GM06990 (cell line): ENCODE measurements at regions not wholly inside any gene's neighbourhood (a gene's known extent, or its start where the extent isn't known, plus 50 kb on each side); places are given as distances from the start of the nearest gene placed in this dataset.

Experiments used
- DNase-seq: peaks from one replicate; pipeline ENCODE4 v3.0.0-alpha.2; 2011; ENCODE audit not compliant: insufficient read length; ENCODE audit errors: extremely low read depth
- H3K27me3 ChIP-seq: replicated peaks from 2 replicates; pipeline ENCODE4 v1.6.0; 2011; ENCODE audit warnings: low read length; ENCODE audit not compliant: control insufficient read depth, insufficient read depth
- H3K36me3 ChIP-seq: 2 replicates; pipeline ENCODE4 v1.5.1; 2011; ENCODE audit warnings: low read length; ENCODE audit not compliant: control insufficient read depth, insufficient read depth
- H3K4me3 ChIP-seq: replicated peaks from 2 replicates; pipeline ENCODE4 v1.5.1; 2011; ENCODE audit warnings: low read depth, mild to moderate bottlenecking, control low read depth, low read length
- TF ChIP-seq, protein P1 (sequence below): IDR thresholded peaks from 2 replicates; pipeline ENCODE4 v1.5.1; 2011; ENCODE audit warnings: low read length, control low read depth, mild to moderate bottlenecking, inconsistent platforms; ENCODE audit not compliant: insufficient read depth, poor library complexity, severe bottlenecking

DNA sequence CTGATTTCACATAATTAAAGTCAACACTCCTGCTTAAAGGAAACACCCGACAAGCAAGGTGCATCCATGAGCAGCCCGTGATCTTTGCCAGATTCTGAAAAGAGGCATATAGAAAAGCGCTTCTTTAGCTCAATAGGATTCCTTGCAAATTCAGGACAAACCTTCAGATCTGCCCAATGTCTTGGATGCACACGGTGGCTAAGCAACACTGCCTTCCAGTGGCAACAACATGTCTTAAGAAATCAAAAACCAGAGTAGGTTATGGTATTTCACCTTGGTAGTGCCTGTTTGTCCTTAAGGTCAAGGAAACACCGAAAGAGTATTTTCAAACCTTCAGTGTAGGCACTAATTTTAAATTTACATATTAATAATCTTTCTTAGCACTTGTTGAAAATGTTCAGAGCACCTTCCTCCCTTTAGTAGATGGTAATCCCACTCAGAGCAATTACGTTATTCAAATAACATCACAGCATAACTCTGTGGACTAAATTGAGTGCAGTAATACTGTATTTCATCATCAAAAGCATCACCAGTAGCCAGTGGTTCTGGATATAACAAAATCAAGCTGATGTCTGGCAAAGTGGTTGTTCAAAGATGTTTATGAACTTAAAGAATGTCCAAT lies 58.0 kb upstream of the CDKN3 start:
- DNase-seq: no peak
- TF ChIP-seq, protein P1, sequence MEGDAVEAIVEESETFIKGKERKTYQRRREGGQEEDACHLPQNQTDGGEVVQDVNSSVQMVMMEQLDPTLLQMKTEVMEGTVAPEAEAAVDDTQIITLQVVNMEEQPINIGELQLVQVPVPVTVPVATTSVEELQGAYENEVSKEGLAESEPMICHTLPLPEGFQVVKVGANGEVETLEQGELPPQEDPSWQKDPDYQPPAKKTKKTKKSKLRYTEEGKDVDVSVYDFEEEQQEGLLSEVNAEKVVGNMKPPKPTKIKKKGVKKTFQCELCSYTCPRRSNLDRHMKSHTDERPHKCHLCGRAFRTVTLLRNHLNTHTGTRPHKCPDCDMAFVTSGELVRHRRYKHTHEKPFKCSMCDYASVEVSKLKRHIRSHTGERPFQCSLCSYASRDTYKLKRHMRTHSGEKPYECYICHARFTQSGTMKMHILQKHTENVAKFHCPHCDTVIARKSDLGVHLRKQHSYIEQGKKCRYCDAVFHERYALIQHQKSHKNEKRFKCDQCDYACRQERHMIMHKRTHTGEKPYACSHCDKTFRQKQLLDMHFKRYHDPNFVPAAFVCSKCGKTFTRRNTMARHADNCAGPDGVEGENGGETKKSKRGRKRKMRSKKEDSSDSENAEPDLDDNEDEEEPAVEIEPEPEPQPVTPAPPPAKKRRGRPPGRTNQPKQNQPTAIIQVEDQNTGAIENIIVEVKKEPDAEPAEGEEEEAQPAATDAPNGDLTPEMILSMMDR: peak; percentile 49

DNA sequence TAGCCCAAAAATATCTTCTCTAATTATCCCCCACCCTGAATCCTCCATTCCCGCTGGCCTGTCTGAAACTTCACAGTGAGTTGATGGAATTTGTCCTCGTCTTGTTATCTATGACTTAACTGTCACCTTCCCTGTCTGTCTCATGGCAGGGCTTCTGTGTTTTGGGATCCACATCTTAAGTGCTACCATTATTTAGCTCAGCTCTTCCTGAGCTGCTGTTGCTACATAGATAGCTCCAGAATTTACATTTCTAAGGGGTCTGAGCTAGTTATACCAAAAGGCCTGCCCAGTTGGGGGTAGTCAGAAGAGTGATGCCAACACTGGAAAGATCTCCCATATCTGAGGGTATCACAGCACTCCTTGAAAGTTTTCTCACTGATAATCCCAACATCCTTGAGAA lies 57.0 kb upstream of the CDKN3 start:
- Histone ChIP-seq H3K4me3 (no peak overlapping the region), H3K36me3 (no peaks in the 10 kb centered on the region), H3K27me3 (no peaks in the 10 kb centered on the region; the same call in 1 of the 2 replicates)
- DNase-seq: no peak
- TF ChIP-seq, protein P1: no peak

More for the DNA sequence above, 58.0 kb upstream of the CDKN3 start:
- Histone ChIP-seq H3K27me3 (no peaks in the 10 kb centered on the region; the same call in 1 of the 2 replicates), H3K36me3 (no peaks in the 10 kb centered on the region), H3K4me3 (no peak overlapping the region)

DNA sequence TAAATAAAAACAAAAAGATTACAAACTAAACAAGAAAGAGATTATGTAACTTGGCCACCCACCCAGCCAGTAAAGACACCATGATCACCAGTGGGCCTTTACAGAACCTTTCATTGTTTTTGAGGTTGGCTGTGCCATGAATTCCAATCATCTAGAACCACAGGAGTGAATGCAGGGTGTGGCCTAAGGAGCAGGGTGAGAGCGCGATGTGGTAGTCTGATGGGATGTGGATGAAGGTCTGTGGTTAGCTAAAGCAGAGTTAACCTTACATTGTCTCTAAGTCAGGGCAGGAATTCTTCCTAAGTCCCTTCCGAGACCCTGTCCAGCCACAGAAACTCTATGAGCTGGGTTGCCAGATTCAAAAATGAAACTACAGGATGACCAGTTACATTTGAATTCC lies 54.0 kb upstream of the CDKN3 start:
- Histone ChIP-seq H3K36me3 (no peaks in the 10 kb centered on the region), H3K4me3 (no peak overlapping the region), H3K27me3 (no peaks in the 10 kb centered on the region; the same call in 1 of the 2 replicates)
- TF ChIP-seq, protein P1: no peak
- DNase-seq: no peak

DNA sequence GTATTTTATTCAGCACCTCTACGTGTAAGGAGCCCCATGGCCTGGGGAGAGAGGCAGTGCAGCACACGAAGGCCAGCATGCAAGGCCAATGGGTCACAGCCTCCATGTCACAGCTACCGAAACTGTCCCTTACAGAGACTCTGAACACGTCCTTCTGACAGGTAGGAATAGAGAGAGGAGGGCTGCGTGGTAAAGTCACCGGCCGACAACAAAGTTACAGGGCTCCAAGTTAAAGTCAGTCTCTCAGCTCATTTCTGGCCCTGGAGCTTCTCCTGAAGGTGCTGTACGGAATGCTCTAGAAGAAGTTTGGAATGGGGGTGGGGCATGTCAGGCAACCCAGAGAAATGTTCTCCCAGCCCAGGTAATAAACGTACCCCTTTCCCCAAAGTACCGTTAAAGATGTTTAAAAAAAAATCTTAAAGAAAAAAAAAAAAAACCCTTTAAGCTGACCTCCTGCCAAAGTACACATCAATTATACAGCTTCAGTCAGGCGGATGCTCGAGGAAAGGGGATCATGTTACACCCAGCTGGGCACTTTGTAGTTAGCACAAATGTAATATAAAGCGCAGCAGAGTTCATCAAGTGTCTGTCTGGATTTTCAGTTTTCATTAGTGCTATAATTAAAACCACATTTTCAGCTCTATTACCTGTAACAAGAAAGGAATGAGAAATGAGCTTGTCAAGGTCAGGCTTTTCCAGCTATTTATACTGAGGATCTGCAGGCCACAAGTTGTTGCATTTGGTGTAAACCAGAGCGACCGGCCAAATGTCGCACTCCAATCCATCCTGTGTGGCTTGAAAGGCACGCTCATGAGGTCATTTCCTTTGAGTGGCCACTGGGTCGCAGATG lies 53.3 kb upstream of the CDKN3 start:
- TF ChIP-seq, protein P1: no peak
- DNase-seq: no peak

DNA sequence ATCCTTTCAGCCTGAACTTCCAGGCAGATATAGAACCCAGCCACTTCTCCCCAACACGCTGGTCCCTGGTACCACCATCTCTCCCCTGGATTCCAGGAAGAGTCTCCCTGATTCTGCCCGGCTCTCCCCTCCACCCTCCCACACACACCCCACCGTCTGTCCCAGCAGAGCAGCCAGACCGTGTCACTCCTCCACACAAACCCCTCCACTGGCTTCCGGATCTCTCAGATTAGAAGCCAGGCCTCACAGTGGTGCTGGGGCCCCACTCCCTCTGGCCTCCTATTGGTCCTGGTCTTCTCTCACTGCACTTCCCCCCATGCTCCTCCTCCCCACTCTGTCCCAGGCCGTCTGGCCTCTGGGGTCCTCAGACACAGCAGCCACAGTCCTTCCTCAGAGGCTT lies 52.4 kb upstream of the CDKN3 start:
- H3K4me3 ChIP-seq: no peak overlapping the region
- H3K36me3 ChIP-seq: no peaks in the 10 kb centered on the region
- TF ChIP-seq, protein P1: no peak
- no peak for DNase-seq
- H3K27me3 ChIP-seq: no peaks in the 10 kb centered on the region

More for the DNA sequence above, 53.3 kb upstream of the CDKN3 start:
- no peak overlapping the region for H3K4me3 ChIP-seq
- no peaks in the 10 kb centered on the region for H3K27me3 ChIP-seq
- no peaks in the 10 kb centered on the region for H3K36me3 ChIP-seq
